Memory B cell (primary cell): ENCODE measurements at regions not wholly inside any gene's neighbourhood (a gene's known extent, or its start where the extent isn't known, plus 50 kb on each side); places are given as distances from the start of the nearest gene placed in this dataset.

Source experiments
- ATAC-seq: fragments of 150-1000 bp; cut with Tn5 transposase; 2 replicates; pipeline ENCODE4 v1.10.0; 2021; ENCODE audit warnings: low read depth, mild to moderate bottlenecking, moderate library complexity
- DNase-seq, 2 donors: peaks; one replicate each; pipeline ENCODE4 v3.0.0; 2022; ENCODE audit warnings: low spot score in 2 of 2
- H3K27ac Mint-ChIP-seq: one replicate; pipeline ENCODE4 v1.8.0; 2022; ENCODE audit warnings: mild to moderate bottlenecking, moderate library complexity, mixed read lengths
- H3K27me3 Mint-ChIP-seq: one replicate; pipeline ENCODE4 v1.8.0; 2022; ENCODE audit warnings: mixed read lengths
- H3K36me3 Mint-ChIP-seq: one replicate; pipeline ENCODE4 v1.8.0; 2022; ENCODE audit warnings: mild to moderate bottlenecking, mixed read lengths
- H3K4me1 Mint-ChIP-seq: one replicate; pipeline ENCODE4 v1.8.0; 2022; ENCODE audit warnings: mixed read lengths
- H3K4me3 Mint-ChIP-seq: one replicate; pipeline ENCODE4 v1.8.0; 2022; ENCODE audit warnings: mild to moderate bottlenecking, moderate library complexity, mixed read lengths
- H3K9me3 Mint-ChIP-seq: one replicate; pipeline ENCODE4 v1.8.0; 2022; ENCODE audit warnings: mixed read lengths

- peaks cover 2% of the 10 kb centered on the region for H3K9me3 Mint-ChIP-seq
- DNase-seq (no peak), ATAC-seq (no peak)
- peaks cover 19% of the 10 kb centered on the region for H3K4me1 Mint-ChIP-seq
- H3K4me3 Mint-ChIP-seq, result no peak overlapping the region
- H3K27ac Mint-ChIP-seq, result no peak overlapping the region
- no peaks in the 10 kb centered on the region for H3K27me3 Mint-ChIP-seq
- H3K36me3 Mint-ChIP-seq, result no peaks in the 10 kb centered on the region
These were observed 87.9 kb downstream of the RAP2B start for GRCh38 chr3:153249906-153250305.

- Mint-ChIP-seq H3K4me1 (peaks cover 19% of the 10 kb centered on the region), H3K36me3 (no peaks in the 10 kb centered on the region), H3K27me3 (no peaks in the 10 kb centered on the region), H3K27ac (peak overlapping the region; percentile 39), H3K9me3 (peaks cover 2% of the 10 kb centered on the region), H3K4me3 (no peak overlapping the region)
- no peak for DNase-seq
- ATAC-seq, result peak; percentile 34
These were observed 88.4 kb downstream of the RAP2B start for GRCh38 chr3:153250446-153250845.

- H3K27ac Mint-ChIP-seq, result no peak overlapping the region
- H3K4me3 Mint-ChIP-seq, result no peak overlapping the region
- H3K9me3 Mint-ChIP-seq, result no peaks in the 10 kb centered on the region
- H3K36me3 Mint-ChIP-seq, result no peaks in the 10 kb centered on the region
- peaks cover 19% of the 10 kb centered on the region for H3K4me1 Mint-ChIP-seq
- no peaks in the 10 kb centered on the region for H3K27me3 Mint-ChIP-seq
- DNase-seq, result no peak
- no peak for ATAC-seq
These were observed 90.9 kb downstream of the RAP2B start for GRCh38 chr3:153252963-153253362.

GRCh38 chr3:153254361-153254760 lies 92.3 kb downstream of the RAP2B start:
- H3K4me3 Mint-ChIP-seq, result no peak overlapping the region
- peaks cover 2% of the 10 kb centered on the region for H3K36me3 Mint-ChIP-seq
- H3K4me1 Mint-ChIP-seq, result peaks cover 19% of the 10 kb centered on the region
- H3K27ac Mint-ChIP-seq, result no peak overlapping the region
- H3K9me3 Mint-ChIP-seq, result no peaks in the 10 kb centered on the region
- DNase-seq (no peak), ATAC-seq (no peak)
- H3K27me3 Mint-ChIP-seq, result no peaks in the 10 kb centered on the region

GRCh38 chr3:153257673-153258351 lies 95.8 kb downstream of the RAP2B start:
- H3K27me3 Mint-ChIP-seq, result peaks cover 3% of the 10 kb centered on the region
- peaks cover 3% of the 10 kb centered on the region for H3K4me1 Mint-ChIP-seq
- peaks cover 2% of the 10 kb centered on the region for H3K36me3 Mint-ChIP-seq
- H3K27ac Mint-ChIP-seq, result no peak overlapping the region
- no peak for ATAC-seq
- no peak overlapping the region for H3K4me3 Mint-ChIP-seq
- H3K9me3 Mint-ChIP-seq, result no peaks in the 10 kb centered on the region
- DNase-seq, result no peak

- ATAC-seq (no peak), DNase-seq (no peak)
- H3K4me1 Mint-ChIP-seq, result peaks cover 3% of the 10 kb centered on the region
- H3K27ac Mint-ChIP-seq, result no peak overlapping the region
- no peak overlapping the region for H3K4me3 Mint-ChIP-seq
- peaks cover 6% of the 10 kb centered on the region for H3K27me3 Mint-ChIP-seq
- H3K36me3 Mint-ChIP-seq, result peaks cover 3% of the 10 kb centered on the region
- peaks cover 2% of the 10 kb centered on the region for H3K9me3 Mint-ChIP-seq
These were observed 97.9 kb downstream of the RAP2B start for GRCh38 chr3:153259956-153260355.

- H3K9me3 Mint-ChIP-seq, result peaks cover 2% of the 10 kb centered on the region
- ATAC-seq, result no peak
- no peak for DNase-seq
These were observed 98.7 kb downstream of the RAP2B start for GRCh38 chr3:153260681-153261080.

GRCh38 chr3:153266619-153267018 lies 104.6 kb downstream of the RAP2B start:
- no peak for DNase-seq
- H3K36me3 Mint-ChIP-seq, result peaks cover 2% of the 10 kb centered on the region
- H3K27me3 Mint-ChIP-seq, result peaks cover 3% of the 10 kb centered on the region
- H3K27ac Mint-ChIP-seq, result no peak overlapping the region
- H3K4me1 Mint-ChIP-seq, result peaks cover 2% of the 10 kb centered on the region
- H3K9me3 Mint-ChIP-seq, result peaks cover 2% of the 10 kb centered on the region
- ATAC-seq, result no peak
- no peak overlapping the region for H3K4me3 Mint-ChIP-seq

More at GRCh38 chr3:153260681-153261080, 98.7 kb downstream of the RAP2B start:
- H3K36me3 Mint-ChIP-seq, result peaks cover 3% of the 10 kb centered on the region
- H3K27me3 Mint-ChIP-seq, result peaks cover 6% of the 10 kb centered on the region
- H3K4me1 Mint-ChIP-seq, result peaks cover 3% of the 10 kb centered on the region
- no peak overlapping the region for H3K4me3 Mint-ChIP-seq
- no peak overlapping the region for H3K27ac Mint-ChIP-seq

- Mint-ChIP-seq H3K36me3 (peaks cover 2% of the 10 kb centered on the region), H3K27ac (no peak overlapping the region), H3K4me1 (peaks cover 3% of the 10 kb centered on the region), H3K4me3 (no peak overlapping the region), H3K9me3 (peaks cover 2% of the 10 kb centered on the region), H3K27me3 (no peaks in the 10 kb centered on the region)
- ATAC-seq (no peak), DNase-seq (no peak)
These were observed 106.7 kb downstream of the RAP2B start for GRCh38 chr3:153268564-153269279.

- Mint-ChIP-seq H3K9me3 (no peaks in the 10 kb centered on the region), H3K4me1 (peaks cover 3% of the 10 kb centered on the region), H3K4me3 (no peak overlapping the region), H3K27me3 (no peaks in the 10 kb centered on the region), H3K36me3 (no peaks in the 10 kb centered on the region), H3K27ac (no peak overlapping the region)
- DNase-seq, result no peak
- no peak for ATAC-seq
These were observed 107.7 kb downstream of the RAP2B start for GRCh38 chr3:153269730-153270129.

- H3K9me3 Mint-ChIP-seq, result no peaks in the 10 kb centered on the region
- DNase-seq (no peak), ATAC-seq (no peak)
- H3K4me3 Mint-ChIP-seq, result no peak overlapping the region
- peaks cover 3% of the 10 kb centered on the region for H3K4me1 Mint-ChIP-seq
- H3K27me3 Mint-ChIP-seq, result no peaks in the 10 kb centered on the region
- no peaks in the 10 kb centered on the region for H3K36me3 Mint-ChIP-seq
- no peak overlapping the region for H3K27ac Mint-ChIP-seq
These were observed 111.2 kb downstream of the RAP2B start for GRCh38 chr3:153273217-153273616.

GRCh38 chr3:153273767-153274435 lies 111.9 kb downstream of the RAP2B start:
- H3K9me3 Mint-ChIP-seq, result no peaks in the 10 kb centered on the region
- no peak overlapping the region for H3K27ac Mint-ChIP-seq
- no peaks in the 10 kb centered on the region for H3K36me3 Mint-ChIP-seq
- H3K27me3 Mint-ChIP-seq, result no peaks in the 10 kb centered on the region
- H3K4me1 Mint-ChIP-seq, result peaks cover 3% of the 10 kb centered on the region
- DNase-seq (no peak), ATAC-seq (no peak)
- H3K4me3 Mint-ChIP-seq, result no peak overlapping the region

GRCh38 chr3:153274561-153274960 lies 112.5 kb downstream of the RAP2B start:
- H3K27me3 Mint-ChIP-seq, result no peaks in the 10 kb centered on the region
- H3K4me1 Mint-ChIP-seq, result peaks cover 3% of the 10 kb centered on the region
- no peaks in the 10 kb centered on the region for H3K36me3 Mint-ChIP-seq
- ATAC-seq, result no peak
- no peak overlapping the region for H3K27ac Mint-ChIP-seq
- no peak overlapping the region for H3K4me3 Mint-ChIP-seq
- DNase-seq, result no peak
- H3K9me3 Mint-ChIP-seq, result no peaks in the 10 kb centered on the region

GRCh38 chr3:153275514-153275913 lies 113.5 kb downstream of the RAP2B start:
- Mint-ChIP-seq H3K27me3 (no peaks in the 10 kb centered on the region), H3K9me3 (no peaks in the 10 kb centered on the region), H3K27ac (no peak overlapping the region), H3K4me3 (no peak overlapping the region), H3K4me1 (peaks cover 3% of the 10 kb centered on the region), H3K36me3 (no peaks in the 10 kb centered on the region)
- DNase-seq (no peak), ATAC-seq (no peak)
